Stimulated activated memory B cell treated with anti-CD40 and anti-IgM and Interleukin-4, amounts not matched to agents 10 μg/mL and 1 μg/mL and 100 μg/mL, for 72 hours (primary cell): ENCODE measurements at regions not wholly inside any gene's neighbourhood (a gene's known extent, or its start where the extent isn't known, plus 50 kb on each side); places are given as distances from the start of the nearest gene placed in this dataset.
"Not testable (repeated sequence)": the region's sequence is repeated elsewhere in the genome, so short reads cannot be mapped to it uniquely, and the experiment has no call there.

Experiments used
- ATAC-seq: fragments of 150-1000 bp; cut with Tn5 transposase; 2 replicates; pipeline ENCODE4 v1.10.0; 2021
- H3K27ac Mint-ChIP-seq: one replicate; pipeline ENCODE4 v1.8.0; 2022; ENCODE audit warnings: mild to moderate bottlenecking, mixed read lengths
- H3K27me3 Mint-ChIP-seq: one replicate; pipeline ENCODE4 v1.8.0; 2022; ENCODE audit warnings: mixed read lengths
- H3K36me3 Mint-ChIP-seq: one replicate; pipeline ENCODE4 v1.8.0; 2022; ENCODE audit warnings: mixed read lengths
- H3K4me1 Mint-ChIP-seq: one replicate; pipeline ENCODE4 v1.8.0; 2022; ENCODE audit warnings: mixed read lengths
- H3K4me3 Mint-ChIP-seq: one replicate; pipeline ENCODE4 v1.8.0; 2022; ENCODE audit warnings: mild to moderate bottlenecking, moderate library complexity, mixed read lengths
- H3K9me3 Mint-ChIP-seq: one replicate; pipeline ENCODE4 v1.8.0; 2022; ENCODE audit warnings: mixed read lengths

- Mint-ChIP-seq H3K27me3 (no peaks in the 10 kb centered on the region), H3K27ac (no peak overlapping the region), H3K4me1 (no peaks in the 10 kb centered on the region), H3K9me3 (no peaks in the 10 kb centered on the region), H3K36me3 (no peaks in the 10 kb centered on the region), H3K4me3 (no peak overlapping the region)
- ATAC-seq = no peak
Observed at GRCh38 chr6:100099189-100100074, 105.4 kb upstream of the MCHR2 start.

GRCh38 chr6:100096936-100097335 is 102.9 kb upstream of the MCHR2 start:
- H3K27ac Mint-ChIP-seq = no peak overlapping the region
- no peaks in the 10 kb centered on the region for H3K9me3 Mint-ChIP-seq
- no peak for ATAC-seq
- H3K27me3 Mint-ChIP-seq = no peaks in the 10 kb centered on the region
- no peaks in the 10 kb centered on the region for H3K4me1 Mint-ChIP-seq
- no peak overlapping the region for H3K4me3 Mint-ChIP-seq
- H3K36me3 Mint-ChIP-seq = no peaks in the 10 kb centered on the region

GRCh38 chr6:100096341-100096740 is 102.3 kb upstream of the MCHR2 start:
- no peak for ATAC-seq
- no peaks in the 10 kb centered on the region for H3K36me3 Mint-ChIP-seq
- H3K27ac Mint-ChIP-seq = no peak overlapping the region
- no peak overlapping the region for H3K4me3 Mint-ChIP-seq
- H3K27me3 Mint-ChIP-seq = no peaks in the 10 kb centered on the region
- no peaks in the 10 kb centered on the region for H3K4me1 Mint-ChIP-seq
- no peaks in the 10 kb centered on the region for H3K9me3 Mint-ChIP-seq

GRCh38 chr6:100093405-100093804 is 99.4 kb upstream of the MCHR2 start:
- Mint-ChIP-seq H3K4me1 (no peaks in the 10 kb centered on the region), H3K36me3 (no peaks in the 10 kb centered on the region), H3K4me3 (no peak overlapping the region), H3K9me3 (no peaks in the 10 kb centered on the region), H3K27ac (no peak overlapping the region), H3K27me3 (no peaks in the 10 kb centered on the region)
- peak; percentile 42 for ATAC-seq

- Mint-ChIP-seq H3K4me1 (no peaks in the 10 kb centered on the region), H3K4me3 (no peak overlapping the region), H3K36me3 (no peaks in the 10 kb centered on the region), H3K9me3 (no peaks in the 10 kb centered on the region), H3K27me3 (no peaks in the 10 kb centered on the region), H3K27ac (no peak overlapping the region)
- ATAC-seq = no peak
Observed at GRCh38 chr6:100088009-100088408, 94.0 kb upstream of the MCHR2 start.

GRCh38 chr6:100084991-100085364 is 91.0 kb upstream of the MCHR2 start:
- Mint-ChIP-seq H3K27ac (no peak overlapping the region), H3K4me3 (no peak overlapping the region), H3K9me3 (no peaks in the 10 kb centered on the region), H3K36me3 (no peaks in the 10 kb centered on the region), H3K4me1 (no peaks in the 10 kb centered on the region), H3K27me3 (no peaks in the 10 kb centered on the region)
- no peak for ATAC-seq

- Mint-ChIP-seq H3K9me3 (no peaks in the 10 kb centered on the region), H3K27ac (no peak overlapping the region), H3K36me3 (no peaks in the 10 kb centered on the region), H3K4me3 (no peak overlapping the region), H3K4me1 (no peaks in the 10 kb centered on the region), H3K27me3 (no peaks in the 10 kb centered on the region)
- no peak for ATAC-seq
Observed at GRCh38 chr6:100084316-100084990, 90.4 kb upstream of the MCHR2 start.

- H3K9me3 Mint-ChIP-seq = no peaks in the 10 kb centered on the region
- no peak overlapping the region for H3K4me3 Mint-ChIP-seq
- H3K27me3 Mint-ChIP-seq = peaks cover 8% of the 10 kb centered on the region
- H3K4me1 Mint-ChIP-seq = no peaks in the 10 kb centered on the region
- ATAC-seq = peak; percentile 55
- H3K27ac Mint-ChIP-seq = no peak overlapping the region
- no peaks in the 10 kb centered on the region for H3K36me3 Mint-ChIP-seq
Observed at GRCh38 chr6:100078509-100078908, 84.5 kb upstream of the MCHR2 start.

- H3K9me3 Mint-ChIP-seq = peaks cover 12% of the 10 kb centered on the region
- no peak for ATAC-seq
- H3K4me3 Mint-ChIP-seq = no peak overlapping the region
Observed at GRCh38 chr6:100065348-100065747, 71.3 kb upstream of the MCHR2 start.

GRCh38 chr6:100062621-100063020 is 68.6 kb upstream of the MCHR2 start:
- ATAC-seq = no peak
- Mint-ChIP-seq H3K4me1 (no peaks in the 10 kb centered on the region), H3K9me3 (peaks cover 4% of the 10 kb centered on the region), H3K27ac (no peak overlapping the region), H3K27me3 (peaks cover 11% of the 10 kb centered on the region), H3K4me3 (no peak overlapping the region), H3K36me3 (no peaks in the 10 kb centered on the region)

More at GRCh38 chr6:100065348-100065747, 71.3 kb upstream of the MCHR2 start:
- peaks cover 5% of the 10 kb centered on the region for H3K36me3 Mint-ChIP-seq
- peaks cover 11% of the 10 kb centered on the region for H3K27me3 Mint-ChIP-seq
- H3K27ac Mint-ChIP-seq = no peak overlapping the region
- no peaks in the 10 kb centered on the region for H3K4me1 Mint-ChIP-seq

GRCh38 chr6:100057941-100058340 is 63.9 kb upstream of the MCHR2 start:
- Mint-ChIP-seq H3K36me3 (no peaks in the 10 kb centered on the region), H3K9me3 (peaks cover 13% of the 10 kb centered on the region), H3K4me1 (no peaks in the 10 kb centered on the region), H3K27me3 (peaks cover 11% of the 10 kb centered on the region), H3K4me3 (no peak overlapping the region), H3K27ac (no peak overlapping the region)
- ATAC-seq = no peak

GRCh38 chr6:100050550-100050949 is 56.5 kb upstream of the MCHR2 start:
- no peak for ATAC-seq
- H3K9me3 Mint-ChIP-seq = peaks cover 8% of the 10 kb centered on the region
- H3K27me3 Mint-ChIP-seq = no peaks in the 10 kb centered on the region
- no peak overlapping the region for H3K27ac Mint-ChIP-seq
- no peak overlapping the region for H3K4me3 Mint-ChIP-seq
- no peaks in the 10 kb centered on the region for H3K4me1 Mint-ChIP-seq
- H3K36me3 Mint-ChIP-seq = no peaks in the 10 kb centered on the region

- not testable (repeated sequence) for H3K4me3 Mint-ChIP-seq, H3K4me1 Mint-ChIP-seq, H3K27ac Mint-ChIP-seq, H3K27me3 Mint-ChIP-seq, H3K9me3 Mint-ChIP-seq, H3K36me3 Mint-ChIP-seq, ATAC-seq
Observed at GRCh38 chr6:100043961-100044360, 49.9 kb upstream of the MCHR2 start.
